Erythroblast (primary cell): ENCODE measurements at regions not wholly inside any gene's neighbourhood (a gene's known extent, or its start where the extent isn't known, plus 50 kb on each side); places are given as distances from the start of the nearest gene placed in this dataset.

Source experiments
- DNase-seq, 2 experiments: peaks; one replicate each; lab custom pipeline; 2025; lab: John Stamatoyannopoulos, UW
- GATA1 ChIP-seq: IDR thresholded peaks from 2 replicates; pipeline ENCODE4 v1.6.1; 2011; ENCODE audit warnings: low read depth, mild to moderate bottlenecking, control low read depth, low read length, moderate library complexity
- POLR2A ChIP-seq: IDR thresholded peaks from 2 replicates; pipeline ENCODE4 v1.6.1; 2011; ENCODE audit warnings: mild to moderate bottlenecking, low read length

GRCh38 chrX:25076941-25077500 is 61.3 kb upstream of the ARX start:
- no peak for DNase-seq
- TF ChIP-seq GATA1, result no peak
- no peak for TF ChIP-seq POLR2A

- TF ChIP-seq GATA1 (no peak), POLR2A (no peak)
- peak; percentile 47 to 57 for DNase-seq
Measured at GRCh38 chrX:25072247-25072646, 56.5 kb upstream of the ARX start.

- DNase-seq, result no peak
- TF ChIP-seq POLR2A (no peak), GATA1 (no peak)
Measured at GRCh38 chrX:25070038-25070437, 54.3 kb upstream of the ARX start.

GRCh38 chrX:25069209-25069608 is 53.4 kb upstream of the ARX start:
- no peak for TF ChIP-seq GATA1
- TF ChIP-seq POLR2A, result no peak
- no peak for DNase-seq

GRCh38 chrX:25068340-25068739 is 52.6 kb upstream of the ARX start:
- TF ChIP-seq GATA1 (no peak), POLR2A (no peak)
- no peak for DNase-seq

GRCh38 chrX:25067271-25068172 is 51.8 kb upstream of the ARX start:
- DNase-seq, result no peak

GRCh38 chrX:25066131-25066530 is 50.4 kb upstream of the ARX start:
- TF ChIP-seq GATA1 (no peak), POLR2A (no peak)
- DNase-seq, result no peak

More at GRCh38 chrX:25067271-25068172, 51.8 kb upstream of the ARX start:
- no peak for TF ChIP-seq POLR2A
- no peak for TF ChIP-seq GATA1
